ENCODE measurements at regions not wholly inside any gene's neighbourhood (a gene's known extent, or its start where the extent isn't known, plus 50 kb on each side); places are given as distances from the start of the nearest gene placed in this dataset.

DNA sequence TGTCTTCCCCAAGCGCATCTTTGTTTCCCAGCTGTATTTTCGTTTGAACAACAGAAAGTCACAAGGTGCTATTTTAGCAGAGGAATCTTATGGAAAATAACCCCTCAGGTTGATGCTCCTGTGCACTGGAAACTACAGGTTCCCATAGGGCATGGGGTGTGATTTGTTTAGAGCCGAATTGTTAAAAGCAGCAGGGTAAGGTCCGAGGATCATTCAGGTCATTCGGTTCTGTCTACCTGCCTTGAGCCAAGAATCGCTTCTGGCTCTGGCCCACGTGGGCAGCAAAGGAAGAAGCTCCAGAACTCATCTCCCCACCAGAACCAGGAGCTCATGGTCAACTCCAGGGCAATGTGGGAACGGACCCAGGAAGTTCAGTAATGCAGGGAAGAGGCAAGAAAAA is 116.7 kb upstream of the TPM1 start:
- H3K9me2 ChIP-seq (ENCODE audit: insufficient read depth, low read length), result no peaks in the 10 kb centered on the region
- TF ChIP-seq RAD21 (conservative IDR thresholded peaks at IDR 0.05) (no peak), SMC3 (conservative IDR thresholded peaks at IDR 0.05; ENCODE audit: poor library complexity) (no peak), EZH2 (IDR thresholded peaks at IDR 0.05; ENCODE audit: borderline replicate concordance, insufficient read depth, low read length, poor library complexity, severe bottlenecking) (no peak), MXI1 (conservative IDR thresholded peaks at IDR 0.05; ENCODE audit: poor library complexity, severe bottlenecking) (no peak), EP300 (conservative IDR thresholded peaks at IDR 0.05; ENCODE audit: poor library complexity, severe bottlenecking) (no peak), POLR2AphosphoS5 (IDR thresholded peaks at IDR 0.05) (no peak), TAF1 (IDR thresholded peaks at IDR 0.05; ENCODE audit: low read depth) (no peak)
- TF ChIP-seq, protein P1, sequence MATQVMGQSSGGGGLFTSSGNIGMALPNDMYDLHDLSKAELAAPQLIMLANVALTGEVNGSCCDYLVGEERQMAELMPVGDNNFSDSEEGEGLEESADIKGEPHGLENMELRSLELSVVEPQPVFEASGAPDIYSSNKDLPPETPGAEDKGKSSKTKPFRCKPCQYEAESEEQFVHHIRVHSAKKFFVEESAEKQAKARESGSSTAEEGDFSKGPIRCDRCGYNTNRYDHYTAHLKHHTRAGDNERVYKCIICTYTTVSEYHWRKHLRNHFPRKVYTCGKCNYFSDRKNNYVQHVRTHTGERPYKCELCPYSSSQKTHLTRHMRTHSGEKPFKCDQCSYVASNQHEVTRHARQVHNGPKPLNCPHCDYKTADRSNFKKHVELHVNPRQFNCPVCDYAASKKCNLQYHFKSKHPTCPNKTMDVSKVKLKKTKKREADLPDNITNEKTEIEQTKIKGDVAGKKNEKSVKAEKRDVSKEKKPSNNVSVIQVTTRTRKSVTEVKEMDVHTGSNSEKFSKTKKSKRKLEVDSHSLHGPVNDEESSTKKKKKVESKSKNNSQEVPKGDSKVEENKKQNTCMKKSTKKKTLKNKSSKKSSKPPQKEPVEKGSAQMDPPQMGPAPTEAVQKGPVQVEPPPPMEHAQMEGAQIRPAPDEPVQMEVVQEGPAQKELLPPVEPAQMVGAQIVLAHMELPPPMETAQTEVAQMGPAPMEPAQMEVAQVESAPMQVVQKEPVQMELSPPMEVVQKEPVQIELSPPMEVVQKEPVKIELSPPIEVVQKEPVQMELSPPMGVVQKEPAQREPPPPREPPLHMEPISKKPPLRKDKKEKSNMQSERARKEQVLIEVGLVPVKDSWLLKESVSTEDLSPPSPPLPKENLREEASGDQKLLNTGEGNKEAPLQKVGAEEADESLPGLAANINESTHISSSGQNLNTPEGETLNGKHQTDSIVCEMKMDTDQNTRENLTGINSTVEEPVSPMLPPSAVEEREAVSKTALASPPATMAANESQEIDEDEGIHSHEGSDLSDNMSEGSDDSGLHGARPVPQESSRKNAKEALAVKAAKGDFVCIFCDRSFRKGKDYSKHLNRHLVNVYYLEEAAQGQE (IDR thresholded peaks at IDR 0.05; ENCODE audit: borderline replicate concordance), result no peak
- TF ChIP-seq, protein P2, sequence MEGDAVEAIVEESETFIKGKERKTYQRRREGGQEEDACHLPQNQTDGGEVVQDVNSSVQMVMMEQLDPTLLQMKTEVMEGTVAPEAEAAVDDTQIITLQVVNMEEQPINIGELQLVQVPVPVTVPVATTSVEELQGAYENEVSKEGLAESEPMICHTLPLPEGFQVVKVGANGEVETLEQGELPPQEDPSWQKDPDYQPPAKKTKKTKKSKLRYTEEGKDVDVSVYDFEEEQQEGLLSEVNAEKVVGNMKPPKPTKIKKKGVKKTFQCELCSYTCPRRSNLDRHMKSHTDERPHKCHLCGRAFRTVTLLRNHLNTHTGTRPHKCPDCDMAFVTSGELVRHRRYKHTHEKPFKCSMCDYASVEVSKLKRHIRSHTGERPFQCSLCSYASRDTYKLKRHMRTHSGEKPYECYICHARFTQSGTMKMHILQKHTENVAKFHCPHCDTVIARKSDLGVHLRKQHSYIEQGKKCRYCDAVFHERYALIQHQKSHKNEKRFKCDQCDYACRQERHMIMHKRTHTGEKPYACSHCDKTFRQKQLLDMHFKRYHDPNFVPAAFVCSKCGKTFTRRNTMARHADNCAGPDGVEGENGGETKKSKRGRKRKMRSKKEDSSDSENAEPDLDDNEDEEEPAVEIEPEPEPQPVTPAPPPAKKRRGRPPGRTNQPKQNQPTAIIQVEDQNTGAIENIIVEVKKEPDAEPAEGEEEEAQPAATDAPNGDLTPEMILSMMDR (IDR thresholded peaks at IDR 0.05; ENCODE audit: poor library complexity, severe bottlenecking), result no peak
- no peak overlapping the region for H2AFZ ChIP-seq (ENCODE audit: low read depth, low read length)
- H4K20me1 ChIP-seq (ENCODE audit: insufficient read depth), result no peaks in the 10 kb centered on the region
- H3K79me2 ChIP-seq (replicated peaks; ENCODE audit: insufficient read depth, low read length), result no peaks in the 10 kb centered on the region
- H3K4me2 ChIP-seq (ENCODE audit: low read length), result no peak overlapping the region
- H3K9me3 ChIP-seq (ENCODE audit: low read length), result no peaks in the 10 kb centered on the region
- H3K9ac ChIP-seq (ENCODE audit: low read length), result no peak overlapping the region
- H3K27ac ChIP-seq (ENCODE audit: low read length), result no peak overlapping the region
- H3K4me3 ChIP-seq (ENCODE audit: low read length), result no peak overlapping the region
- H3K27me3 ChIP-seq (ENCODE audit: insufficient read depth, low read depth, low read length), result no peaks in the 10 kb centered on the region
- no peaks in the 10 kb centered on the region for H3K36me3 ChIP-seq (ENCODE audit: insufficient read depth, low read length)
- H3F3A ChIP-seq (ENCODE audit: insufficient read depth, low read length, poor library complexity, severe bottlenecking), result no peaks in the 10 kb centered on the region

DNA sequence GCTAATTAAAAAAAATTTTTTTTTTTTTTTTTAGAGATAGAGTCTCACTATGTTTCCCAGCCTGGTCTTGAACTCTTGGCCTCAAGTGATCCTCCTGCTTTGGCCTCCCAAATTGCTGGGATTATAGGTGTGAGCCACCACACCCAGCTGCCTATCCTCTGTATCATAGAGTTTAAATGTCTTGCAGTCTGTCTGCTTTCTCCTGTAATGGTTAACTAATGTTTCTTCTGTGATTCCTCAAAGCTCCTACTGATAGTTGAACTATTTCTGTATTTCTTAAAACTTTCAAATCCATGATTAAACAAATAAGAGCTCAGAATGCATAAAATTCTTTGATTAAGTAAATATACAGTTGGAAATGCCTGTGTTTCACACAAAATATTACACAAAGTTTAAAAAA is 115.4 kb upstream of the TPM1 start:
- Histone ChIP-seq H3K9me3 (ENCODE audit: low read length) (no peaks in the 10 kb centered on the region), H3K4me2 (ENCODE audit: low read length) (no peak overlapping the region), H3K36me3 (ENCODE audit: insufficient read depth, low read length) (no peaks in the 10 kb centered on the region), H3K27me3 (ENCODE audit: insufficient read depth, low read depth, low read length) (no peaks in the 10 kb centered on the region), H3K27ac (ENCODE audit: low read length) (no peak overlapping the region), H3K9ac (ENCODE audit: low read length) (no peak overlapping the region), H4K20me1 (ENCODE audit: insufficient read depth) (no peaks in the 10 kb centered on the region), H2AFZ (ENCODE audit: low read depth, low read length) (no peak overlapping the region), H3K79me2 (replicated peaks; ENCODE audit: insufficient read depth, low read length) (no peaks in the 10 kb centered on the region), H3K4me3 (ENCODE audit: low read length) (no peak overlapping the region), H3F3A (ENCODE audit: insufficient read depth, low read length, poor library complexity, severe bottlenecking) (no peaks in the 10 kb centered on the region), H3K9me2 (ENCODE audit: insufficient read depth, low read length) (no peaks in the 10 kb centered on the region)
- no peak for TF ChIP-seq TAF1 (IDR thresholded peaks at IDR 0.05; ENCODE audit: low read depth)
- TF ChIP-seq, protein P2 (IDR thresholded peaks at IDR 0.05; ENCODE audit: poor library complexity, severe bottlenecking), result no peak
- no peak for TF ChIP-seq POLR2AphosphoS5 (IDR thresholded peaks at IDR 0.05)
- TF ChIP-seq EZH2 (IDR thresholded peaks at IDR 0.05; ENCODE audit: borderline replicate concordance, insufficient read depth, low read length, poor library complexity, severe bottlenecking), result no peak
- no peak for TF ChIP-seq MXI1 (conservative IDR thresholded peaks at IDR 0.05; ENCODE audit: poor library complexity, severe bottlenecking)
- TF ChIP-seq EP300 (conservative IDR thresholded peaks at IDR 0.05; ENCODE audit: poor library complexity, severe bottlenecking), result no peak
